NCI-H82 treated with DMSO at 0.1 percent for 48 hours (cell line): ENCODE measurements at regions not wholly inside any gene's neighbourhood (a gene's known extent, or its start where the extent isn't known, plus 50 kb on each side); places are given as distances from the start of the nearest gene placed in this dataset.
"Not testable (repeated sequence)": the region's sequence is repeated elsewhere in the genome, so short reads cannot be mapped to it uniquely, and the experiment has no call there.

Source experiments
- DNase-seq: peaks from one replicate; lab custom pipeline; 2025; ENCODE audit not compliant: unreplicated experiment; lab: John Stamatoyannopoulos, UW

GRCh38 chr15:75763635-75764600 lies 51.3 kb upstream of the CSPG4 start:
- DNase-seq: not testable (repeated sequence)

- DNase-seq: no peak
Observed at GRCh38 chr15:75763137-75763611, 50.5 kb upstream of the CSPG4 start.
